Caco-2 (cell line): ENCODE measurements at regions not wholly inside any gene's neighbourhood (a gene's known extent, or its start where the extent isn't known, plus 50 kb on each side); places are given as distances from the start of the nearest gene placed in this dataset.
"Not testable (repeated sequence)": the region's sequence is repeated elsewhere in the genome, so short reads cannot be mapped to it uniquely, and the experiment has no call there.

Source experiments
- BruUV-seq: library from RNA; stranded (reverse); fragments of 400-500 nt; replicated peaks from 2 replicates; lab custom pipeline; 2021; lab: Mats Ljungman, UMichigan
- CTCF ChIA-PET: fragments of 300-600 bp; sonication (Branson Sonifier 250); formaldehyde crosslinking; loops from one replicate; lab custom pipeline; 2022; ENCODE audit warnings: antibody characterized with exemption; lab: Charles Lee
- POLR2A ChIA-PET: fragments of 300-600 bp; sonication (Branson Sonifier 250); formaldehyde crosslinking; loops from one replicate; lab custom pipeline; 2022; ENCODE audit warnings: antibody characterized with exemption; lab: Charles Lee
- DNase-seq, 2 experiments: peaks; one replicate each; pipeline versions ENCODE4 v3.0.0 to v3.0.0-alpha.2; 2020 to 2022
- H3K27me3 ChIP-seq: replicated peaks from 2 replicates; pipeline ENCODE4 v1.6.0; 2011; ENCODE audit warnings: low read length; ENCODE audit not compliant: control insufficient read depth, insufficient read depth
- H3K36me3 ChIP-seq: 2 replicates; pipeline ENCODE4 v1.5.1; 2011; ENCODE audit warnings: low read length; ENCODE audit not compliant: control insufficient read depth, insufficient read depth
- H3K4me1 ChIP-seq: fragments of 250-450 bp; sonication (Bioruptor Pico); 2 replicates; pipeline ENCODE4 v1.5.1; 2020; ENCODE audit warnings: mild to moderate bottlenecking
- H3K4me3 ChIP-seq: 2 replicates; pipeline ENCODE4 v1.5.1; 2011; ENCODE audit warnings: low read depth, mild to moderate bottlenecking, control low read depth, low read length
- H3K9me3 ChIP-seq: fragments of 250-450 bp; sonication (Bioruptor Pico); 2 replicates; pipeline ENCODE4 v1.5.1; 2020; ENCODE audit warnings: mild to moderate bottlenecking, moderate library complexity
- H3K27ac Mint-ChIP-seq: one replicate; pipeline ENCODE4 v1.8.0; 2022; ENCODE audit warnings: mixed read lengths; ENCODE audit not compliant: unreplicated experiment
- H3K27me3 Mint-ChIP-seq: one replicate; pipeline ENCODE4 v1.8.0; 2022; ENCODE audit warnings: mixed read lengths; ENCODE audit not compliant: insufficient read depth, unreplicated experiment
- H3K36me3 Mint-ChIP-seq: one replicate; pipeline ENCODE4 v1.8.0; 2022; ENCODE audit warnings: mild to moderate bottlenecking, mixed read lengths; ENCODE audit not compliant: insufficient read depth, unreplicated experiment
- H3K4me1 Mint-ChIP-seq: one replicate; pipeline ENCODE4 v1.8.0; 2022; ENCODE audit warnings: low read depth, mixed read lengths; ENCODE audit not compliant: unreplicated experiment
- H3K4me3 Mint-ChIP-seq: one replicate; pipeline ENCODE4 v1.8.0; 2022; ENCODE audit warnings: mild to moderate bottlenecking, moderate library complexity, mixed read lengths; ENCODE audit not compliant: unreplicated experiment
- H3K9me3 Mint-ChIP-seq: one replicate; pipeline ENCODE4 v1.8.0; 2022; ENCODE audit warnings: mixed read lengths; ENCODE audit not compliant: unreplicated experiment
- intact Hi-C: fragments of 100-400 bp; cut with micrococcal nuclease; formaldehyde crosslinking; loops from one replicate; pipeline ENCODE4 v1.10.0; 2022; ENCODE audit not compliant: unreplicated experiment
- TF ChIP-seq, protein P1 (sequence below), 2 experiments: fragments of 200-600 bp in 1 of 2; IDR thresholded peaks; 1 replicate in 1 of 2; 2 replicates in 1 of 2; pipeline versions ENCODE4 v1.5.1 to v1.8.0; 2011 to 2022; ENCODE audit warnings: antibody characterized with exemption in 1 of 2, control low read depth in 1 of 2, inconsistent platforms in 1 of 2, low read depth in 1 of 2, low read length in 1 of 2, mild to moderate bottlenecking in 1 of 2, moderate library complexity in 1 of 2; ENCODE audit not compliant: insufficient read depth in 1 of 2, severe bottlenecking in 1 of 2, unreplicated experiment in 1 of 2

DNA sequence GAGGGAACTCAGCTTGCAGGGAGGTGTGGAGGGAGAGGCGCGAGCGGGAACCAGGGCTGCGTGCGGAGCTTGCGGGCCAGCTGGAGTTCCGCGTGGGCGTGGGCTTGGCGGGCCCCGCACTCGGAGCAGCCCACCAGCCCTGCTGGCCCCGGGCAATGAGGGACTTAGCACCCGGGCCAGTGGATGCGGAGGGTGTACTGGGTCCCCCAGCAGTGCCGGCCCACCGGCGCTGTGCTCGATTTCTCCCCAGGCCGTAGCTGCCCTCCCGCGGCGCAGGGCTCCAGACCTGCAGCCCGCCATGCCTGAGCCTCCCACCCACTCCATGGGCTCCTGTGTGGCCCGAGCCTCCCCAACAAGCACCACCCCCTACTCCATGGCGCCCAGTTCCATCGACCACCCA, 117.5 kb upstream of the TOP1 start:
- CTCF ChIA-PET, BruUV-seq, H3K36me3 Mint-ChIP-seq: not testable (repeated sequence)

DNA sequence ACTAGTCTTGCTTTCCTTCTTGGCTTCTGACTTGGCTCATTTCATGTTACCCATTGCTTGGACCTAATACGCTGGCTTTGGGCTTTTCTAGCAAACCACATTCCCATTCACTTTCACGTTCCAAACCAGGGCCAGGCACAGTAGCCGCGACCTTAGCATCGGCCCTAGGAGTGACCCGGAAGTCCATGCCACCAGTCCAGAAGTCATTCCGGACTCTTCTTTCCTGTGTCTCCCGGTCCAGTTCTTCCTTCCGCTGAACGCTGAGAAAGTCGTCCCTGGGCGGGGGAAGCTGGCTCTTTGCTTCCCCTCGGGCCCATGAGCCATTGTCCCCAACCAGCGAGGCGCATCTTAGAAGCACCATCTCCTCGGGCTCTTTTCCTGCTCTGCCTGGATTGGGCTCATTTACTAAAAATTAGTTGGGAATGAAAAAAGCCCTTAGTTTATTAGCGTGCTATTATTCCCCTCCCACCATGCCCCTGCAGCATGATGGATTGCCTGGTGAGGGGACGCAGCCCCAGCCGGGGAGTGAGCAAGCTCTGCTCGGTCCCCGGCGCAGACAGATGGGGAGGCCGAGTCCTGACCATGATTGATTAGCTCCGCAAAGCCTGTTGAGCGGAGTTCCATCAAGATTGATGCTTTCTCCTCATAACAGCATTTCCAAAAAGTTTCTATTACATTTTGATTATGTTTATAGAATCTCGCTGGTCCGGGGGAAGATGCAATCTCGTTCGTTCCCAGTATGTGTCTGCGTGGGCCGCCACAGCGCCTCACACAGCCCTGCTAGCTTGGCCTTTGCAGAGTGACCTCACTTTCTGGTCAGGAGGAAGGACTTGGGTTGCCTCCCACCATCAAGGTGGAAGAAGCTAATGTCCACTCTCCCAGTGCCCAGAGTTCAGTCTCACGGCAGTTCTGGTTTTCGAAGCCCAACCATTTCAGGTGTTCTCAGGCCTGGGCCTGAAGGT, 115.1 kb upstream of the TOP1 start:
- no TSS peak for BruUV-seq
- CTCF ChIA-PET: no interaction called here

More for the DNA sequence above, 117.5 kb upstream of the TOP1 start:
- DNase-seq, H3K4me3 Mint-ChIP-seq, intact Hi-C loops, H3K9me3 ChIP-seq, H3K36me3 ChIP-seq, H3K9me3 Mint-ChIP-seq, H3K27me3 Mint-ChIP-seq, H3K4me1 Mint-ChIP-seq, H3K4me3 ChIP-seq, H3K4me1 ChIP-seq, POLR2A ChIA-PET, H3K27ac Mint-ChIP-seq, H3K27me3 ChIP-seq: not testable (repeated sequence)

DNA sequence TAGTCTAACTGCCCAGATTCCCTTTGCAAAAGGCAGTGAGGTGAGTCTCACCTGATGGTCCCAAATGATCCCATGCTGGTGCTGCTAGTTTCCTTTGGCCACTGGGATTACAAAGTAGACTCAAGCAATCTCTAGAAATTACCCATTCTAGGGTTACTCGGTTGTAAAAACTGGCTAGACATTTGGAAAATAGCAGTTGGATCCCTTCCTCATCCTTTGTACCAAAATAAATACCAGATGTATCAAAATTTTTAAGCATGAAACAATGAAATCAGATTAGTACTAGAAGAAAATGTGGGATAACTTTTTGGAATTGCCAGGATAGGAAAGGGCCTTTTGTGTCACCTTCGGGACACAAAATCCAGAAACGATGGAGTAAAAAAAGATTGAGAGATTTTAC, 112.9 kb upstream of the TOP1 start:
- no peaks in the 10 kb centered on the region for H3K36me3 ChIP-seq
- peaks cover 10% of the 10 kb centered on the region for H3K27me3 Mint-ChIP-seq
- H3K4me1 ChIP-seq: no peaks in the 10 kb centered on the region
- peaks cover 6% of the 10 kb centered on the region for H3K9me3 ChIP-seq
- H3K9me3 Mint-ChIP-seq: no peaks in the 10 kb centered on the region
- BruUV-seq: no TSS peak
- no peak for DNase-seq
- H3K36me3 Mint-ChIP-seq: no peaks in the 10 kb centered on the region
- no peaks in the 10 kb centered on the region for H3K4me1 Mint-ChIP-seq
- ChIA-PET POLR2A (no interaction called here), CTCF (no interaction called here)
- TF ChIP-seq, protein P1, sequence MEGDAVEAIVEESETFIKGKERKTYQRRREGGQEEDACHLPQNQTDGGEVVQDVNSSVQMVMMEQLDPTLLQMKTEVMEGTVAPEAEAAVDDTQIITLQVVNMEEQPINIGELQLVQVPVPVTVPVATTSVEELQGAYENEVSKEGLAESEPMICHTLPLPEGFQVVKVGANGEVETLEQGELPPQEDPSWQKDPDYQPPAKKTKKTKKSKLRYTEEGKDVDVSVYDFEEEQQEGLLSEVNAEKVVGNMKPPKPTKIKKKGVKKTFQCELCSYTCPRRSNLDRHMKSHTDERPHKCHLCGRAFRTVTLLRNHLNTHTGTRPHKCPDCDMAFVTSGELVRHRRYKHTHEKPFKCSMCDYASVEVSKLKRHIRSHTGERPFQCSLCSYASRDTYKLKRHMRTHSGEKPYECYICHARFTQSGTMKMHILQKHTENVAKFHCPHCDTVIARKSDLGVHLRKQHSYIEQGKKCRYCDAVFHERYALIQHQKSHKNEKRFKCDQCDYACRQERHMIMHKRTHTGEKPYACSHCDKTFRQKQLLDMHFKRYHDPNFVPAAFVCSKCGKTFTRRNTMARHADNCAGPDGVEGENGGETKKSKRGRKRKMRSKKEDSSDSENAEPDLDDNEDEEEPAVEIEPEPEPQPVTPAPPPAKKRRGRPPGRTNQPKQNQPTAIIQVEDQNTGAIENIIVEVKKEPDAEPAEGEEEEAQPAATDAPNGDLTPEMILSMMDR (IDR thresholded peaks at IDR 0.05; ENCODE audit: insufficient read depth in 1 of 2, low read depth in 1 of 2, low read length in 1 of 2, severe bottlenecking in 1 of 2, unreplicated experiment in 1 of 2): no peak
- H3K27ac Mint-ChIP-seq: no peak overlapping the region
- no peak overlapping the region for H3K4me3 Mint-ChIP-seq
- intact Hi-C loops: no loop called here
- no peaks in the 10 kb centered on the region; the same call in 1 of the 2 replicates for H3K27me3 ChIP-seq
- H3K4me3 ChIP-seq: no peak overlapping the region

More for the DNA sequence above, 115.1 kb upstream of the TOP1 start:
- POLR2A ChIA-PET: no interaction called here
- Histone ChIP-seq H3K36me3 (no peaks in the 10 kb centered on the region), H3K4me3 (no peak overlapping the region), H3K9me3 (peaks cover 7% of the 10 kb centered on the region), H3K4me1 (no peaks in the 10 kb centered on the region), H3K27me3 (no peaks in the 10 kb centered on the region; the same call in 1 of the 2 replicates)
- intact Hi-C loops: no loop called here
- TF ChIP-seq, protein P1 (IDR thresholded peaks at IDR 0.05; ENCODE audit: insufficient read depth in 1 of 2, low read depth in 1 of 2, low read length in 1 of 2, severe bottlenecking in 1 of 2, unreplicated experiment in 1 of 2): no peak
- H3K4me1 Mint-ChIP-seq: no peaks in the 10 kb centered on the region
- peaks cover 10% of the 10 kb centered on the region for H3K27me3 Mint-ChIP-seq
- no peaks in the 10 kb centered on the region for H3K36me3 Mint-ChIP-seq
- H3K4me3 Mint-ChIP-seq: no peak overlapping the region
- no peak for DNase-seq
- no peak overlapping the region for H3K27ac Mint-ChIP-seq
- no peaks in the 10 kb centered on the region for H3K9me3 Mint-ChIP-seq
